GM18517 (cell line): ENCODE measurements at regions not wholly inside any gene's neighbourhood (a gene's known extent, or its start where the extent isn't known, plus 50 kb on each side); places are given as distances from the start of the nearest gene placed in this dataset.
"Not testable (repeated sequence)": the region's sequence is repeated elsewhere in the genome, so short reads cannot be mapped to it uniquely, and the experiment has no call there.

ENCODE experiments used
- ATAC-seq: cut with Tn5 transposase; IDR thresholded peaks from one replicate; pipeline ENCODE4 v1.9.1; 2021; ENCODE audit warnings: mild to moderate bottlenecking, moderate library complexity; ENCODE audit not compliant: unreplicated experiment

- ATAC-seq = no peak
These were observed 251.3 kb upstream of the ATP5MC3 start for GRCh38 chr2:175432793-175433192.

- ATAC-seq = no peak
These were observed 250.5 kb upstream of the ATP5MC3 start for GRCh38 chr2:175432021-175432420.

- no peak for ATAC-seq
These were observed 249.8 kb upstream of the ATP5MC3 start for GRCh38 chr2:175431101-175431946.

- ATAC-seq = no peak
These were observed 248.7 kb upstream of the ATP5MC3 start for GRCh38 chr2:175430236-175430635.

GRCh38 chr2:175418224-175418835, 236.8 kb upstream of the ATP5MC3 start:
- ATAC-seq = no peak

- ATAC-seq = peak; percentile 60
These were observed 233.5 kb upstream of the ATP5MC3 start for GRCh38 chr2:175414882-175415487.

- no peak for ATAC-seq
These were observed 232.8 kb upstream of the ATP5MC3 start for GRCh38 chr2:175414191-175414881.

- not testable (repeated sequence) for ATAC-seq
These were observed 229.4 kb upstream of the ATP5MC3 start for GRCh38 chr2:175410941-175411340.

GRCh38 chr2:175404839-175405238, 223.3 kb upstream of the ATP5MC3 start:
- no peak for ATAC-seq

- no peak for ATAC-seq
These were observed 222.2 kb upstream of the ATP5MC3 start for GRCh38 chr2:175403599-175404221.

- ATAC-seq = no peak
These were observed 221.1 kb upstream of the ATP5MC3 start for GRCh38 chr2:175402571-175402970.

- no peak for ATAC-seq
These were observed 220.5 kb upstream of the ATP5MC3 start for GRCh38 chr2:175401956-175402469.

GRCh38 chr2:175400975-175401374, 219.5 kb upstream of the ATP5MC3 start:
- no peak for ATAC-seq

GRCh38 chr2:175399326-175399725, 217.8 kb upstream of the ATP5MC3 start:
- ATAC-seq = no peak

- ATAC-seq = no peak
These were observed 217.3 kb upstream of the ATP5MC3 start for GRCh38 chr2:175398848-175399247.

- ATAC-seq = no peak
These were observed 215.2 kb upstream of the ATP5MC3 start for GRCh38 chr2:175396696-175397095.

GRCh38 chr2:175393851-175394250, 212.3 kb upstream of the ATP5MC3 start:
- no peak for ATAC-seq

GRCh38 chr2:175383286-175383685, 201.8 kb upstream of the ATP5MC3 start:
- ATAC-seq = no peak

- no peak for ATAC-seq
These were observed 192.2 kb upstream of the ATP5MC3 start for GRCh38 chr2:175373729-175374128.
